CD4-positive, alpha-beta T cell treated with Interleukin-15 for 1 hour (primary cell): ENCODE measurements at regions not wholly inside any gene's neighbourhood (a gene's known extent, or its start where the extent isn't known, plus 50 kb on each side); places are given as distances from the start of the nearest gene placed in this dataset.

ENCODE experiments used
- DNase-seq: peaks from one replicate; pipeline ENCODE4 v3.0.0-alpha.2; 2020

- DNase-seq = no peak
These were observed 154.3 kb upstream of the ZFHX3 start for GRCh38 chr16:73202161-73202729.

- no peak for DNase-seq
These were observed 151.3 kb upstream of the ZFHX3 start for GRCh38 chr16:73199214-73199613.

GRCh38 chr16:73198481-73198880 lies 150.6 kb upstream of the ZFHX3 start:
- DNase-seq = no peak

DNA sequence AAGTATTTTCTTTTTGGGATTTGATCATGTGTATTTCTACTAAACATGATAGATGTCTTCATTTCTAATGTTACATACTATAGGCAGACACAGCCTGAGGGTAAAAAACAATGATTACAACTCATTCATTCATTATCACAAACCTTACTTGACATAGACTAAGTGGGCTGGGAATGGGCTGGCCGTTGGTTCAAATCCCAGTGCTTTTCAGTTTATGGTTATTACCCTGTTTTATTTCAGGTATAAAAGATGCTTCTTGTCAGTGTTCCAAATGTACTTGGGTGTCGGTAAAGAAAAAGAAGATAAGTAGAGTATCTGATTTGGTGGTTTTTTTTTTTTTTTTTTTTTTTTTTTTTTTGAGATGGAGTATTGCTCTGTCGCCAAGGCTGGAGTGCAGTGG lies 149.7 kb upstream of the ZFHX3 start:
- DNase-seq = no peak

DNA sequence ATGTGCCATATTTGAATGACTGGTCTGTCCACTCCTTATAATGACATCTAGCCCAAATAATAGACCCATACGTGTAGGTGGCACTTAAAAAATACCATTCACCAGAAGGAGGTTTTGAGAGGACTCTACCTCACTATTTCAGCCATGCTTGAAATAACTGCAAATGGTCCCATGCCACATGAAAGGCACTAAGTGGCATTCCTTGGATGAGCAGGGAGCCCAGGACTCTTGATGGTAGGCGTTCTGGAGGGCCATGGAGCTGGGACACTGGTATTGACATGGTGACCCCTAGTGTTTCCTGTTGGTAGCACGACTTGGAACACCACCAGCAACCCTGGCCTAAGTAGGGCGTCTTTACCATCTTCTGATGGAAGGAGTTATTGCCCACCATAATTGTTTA lies 148.7 kb upstream of the ZFHX3 start:
- peak; percentile 31 for DNase-seq

- no peak for DNase-seq
These were observed 145.5 kb upstream of the ZFHX3 start for GRCh38 chr16:73193464-73193863.

DNA sequence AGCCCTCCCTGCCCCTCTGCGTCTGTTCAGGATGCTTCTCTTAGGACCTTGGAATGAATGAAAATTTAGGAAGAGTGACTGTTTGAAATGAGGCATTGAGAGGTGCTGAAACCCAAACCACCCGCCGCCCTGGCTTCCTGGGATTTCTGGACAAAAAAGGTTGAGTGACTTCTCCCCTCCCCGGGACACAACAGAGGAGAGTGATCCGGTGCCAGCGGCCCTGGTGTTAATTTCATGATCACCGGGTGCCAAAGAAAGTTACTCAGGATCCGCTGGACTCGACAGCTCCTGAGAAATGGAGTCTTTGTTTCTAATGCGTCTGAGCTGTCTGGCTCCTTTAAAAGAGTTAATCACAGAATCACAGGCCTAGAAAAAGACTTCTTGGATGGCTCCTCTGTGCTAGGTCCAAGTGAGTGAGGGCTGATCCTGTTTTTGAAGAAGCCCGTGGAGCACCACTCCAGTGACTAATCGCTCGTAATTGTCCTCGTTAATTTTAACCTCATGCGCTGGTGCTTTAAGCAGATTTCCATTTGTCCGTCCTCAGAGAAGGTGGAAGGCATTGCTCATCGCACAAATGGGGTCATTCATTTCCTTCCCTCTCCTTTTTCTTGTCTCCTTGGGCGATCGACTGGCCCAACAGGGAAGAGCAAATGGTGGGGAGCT lies 144.4 kb upstream of the ZFHX3 start:
- DNase-seq = no peak

- no peak for DNase-seq
These were observed 143.7 kb upstream of the ZFHX3 start for GRCh38 chr16:73191660-73192046.

GRCh38 chr16:73190688-73191659 lies 143.0 kb upstream of the ZFHX3 start:
- DNase-seq = no peak

DNA sequence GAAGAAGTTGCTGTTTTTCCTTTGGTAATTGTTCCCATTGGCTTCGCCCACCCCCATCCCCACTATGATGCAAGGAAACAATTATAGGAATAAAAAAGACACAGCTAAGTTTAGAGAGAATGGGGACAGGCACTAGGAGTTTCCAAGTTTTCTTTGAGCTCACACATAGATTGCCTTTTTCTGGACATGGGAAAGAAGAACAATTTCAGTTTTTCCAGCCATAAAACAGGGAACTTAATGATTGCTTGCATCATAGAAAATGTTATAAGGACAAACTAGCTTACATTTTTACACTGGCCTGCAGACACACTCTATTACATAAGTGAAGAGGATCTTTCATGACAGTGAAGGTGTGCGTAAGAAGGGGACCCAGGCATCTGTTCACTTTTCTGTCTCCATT lies 142.3 kb upstream of the ZFHX3 start:
- no peak for DNase-seq

GRCh38 chr16:73189136-73189535 lies 141.2 kb upstream of the ZFHX3 start:
- no peak for DNase-seq

- no peak for DNase-seq
These were observed 139.0 kb upstream of the ZFHX3 start for GRCh38 chr16:73186752-73187601.

DNA sequence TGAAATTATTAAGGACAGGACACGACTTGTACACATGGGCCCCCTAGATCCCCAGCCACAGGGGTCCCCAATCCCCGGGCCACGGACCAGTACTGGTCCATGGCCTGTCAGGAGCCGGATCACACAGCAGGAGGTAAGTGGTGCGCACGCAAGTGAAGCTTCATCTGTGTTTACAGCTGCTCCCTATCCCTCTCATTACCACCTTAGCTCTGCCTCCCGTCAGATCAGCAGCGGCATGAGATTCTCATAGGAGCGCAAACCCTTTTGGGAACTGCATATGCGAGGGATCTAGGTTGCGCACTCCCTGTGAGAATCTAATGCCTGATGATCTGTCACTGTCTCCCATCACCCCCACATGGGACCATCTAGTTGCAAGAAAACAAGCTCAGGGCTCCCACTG lies 137.8 kb upstream of the ZFHX3 start:
- no peak for DNase-seq

GRCh38 chr16:73183611-73184092 lies 135.7 kb upstream of the ZFHX3 start:
- DNase-seq = no peak

DNA sequence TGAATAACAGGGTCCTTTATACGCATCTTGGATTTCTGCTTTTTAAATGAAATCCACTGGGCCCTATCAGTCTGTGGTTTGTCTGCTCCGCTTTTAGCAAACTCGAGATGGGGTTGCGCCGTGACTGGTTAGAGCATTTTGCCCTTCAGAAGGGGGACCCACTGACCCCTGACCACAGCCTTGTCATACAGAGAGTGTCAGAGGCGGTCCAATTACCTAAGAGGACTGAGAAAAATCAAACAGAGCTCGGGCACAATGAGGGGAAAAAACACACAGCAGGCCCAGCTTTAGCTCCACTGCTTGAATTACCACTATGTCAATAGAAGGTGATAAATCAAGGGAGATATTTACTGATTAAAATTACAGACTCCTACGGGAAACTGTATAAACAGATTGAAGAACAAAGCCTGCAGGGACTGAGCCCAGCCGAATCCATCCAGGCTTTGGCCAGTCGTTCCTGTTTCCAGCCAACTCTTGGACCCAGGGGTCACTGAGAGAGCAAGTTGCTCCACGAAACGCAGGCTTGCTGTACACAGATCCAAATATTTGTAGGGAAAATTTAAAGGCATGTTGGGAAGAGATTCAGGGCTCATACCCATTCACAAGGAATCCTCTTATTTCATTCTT lies 131.9 kb upstream of the ZFHX3 start:
- DNase-seq = no peak

DNA sequence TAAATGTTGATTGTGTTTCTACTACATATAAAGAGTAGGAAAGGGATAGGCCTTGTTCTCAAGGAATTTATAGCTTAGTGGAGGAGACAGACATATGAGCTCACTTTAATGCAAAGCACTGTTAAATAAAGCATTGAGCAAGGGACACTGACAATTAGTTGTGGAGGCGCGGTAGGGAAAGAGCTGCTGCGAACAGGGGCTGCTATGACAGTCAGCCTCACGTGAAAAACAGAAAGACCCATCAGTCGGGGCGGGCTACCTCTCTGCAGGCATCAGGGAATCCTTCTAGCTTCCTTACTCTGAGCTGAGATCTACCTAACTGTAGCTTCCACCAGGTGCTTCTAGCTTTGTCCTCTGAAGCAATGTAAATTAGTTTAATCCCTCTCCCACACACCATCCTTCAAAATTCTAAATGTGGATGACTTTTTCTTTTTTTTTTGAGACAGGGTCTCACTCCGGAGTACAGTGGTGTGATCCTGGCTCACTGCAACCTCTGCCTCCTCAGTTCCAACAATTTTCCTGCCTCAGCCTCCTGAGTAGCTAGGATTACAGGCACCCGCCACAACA lies 129.9 kb upstream of the ZFHX3 start:
- DNase-seq = no peak

- DNase-seq = no peak
These were observed 128.7 kb upstream of the ZFHX3 start for GRCh38 chr16:73176577-73177013.

DNA sequence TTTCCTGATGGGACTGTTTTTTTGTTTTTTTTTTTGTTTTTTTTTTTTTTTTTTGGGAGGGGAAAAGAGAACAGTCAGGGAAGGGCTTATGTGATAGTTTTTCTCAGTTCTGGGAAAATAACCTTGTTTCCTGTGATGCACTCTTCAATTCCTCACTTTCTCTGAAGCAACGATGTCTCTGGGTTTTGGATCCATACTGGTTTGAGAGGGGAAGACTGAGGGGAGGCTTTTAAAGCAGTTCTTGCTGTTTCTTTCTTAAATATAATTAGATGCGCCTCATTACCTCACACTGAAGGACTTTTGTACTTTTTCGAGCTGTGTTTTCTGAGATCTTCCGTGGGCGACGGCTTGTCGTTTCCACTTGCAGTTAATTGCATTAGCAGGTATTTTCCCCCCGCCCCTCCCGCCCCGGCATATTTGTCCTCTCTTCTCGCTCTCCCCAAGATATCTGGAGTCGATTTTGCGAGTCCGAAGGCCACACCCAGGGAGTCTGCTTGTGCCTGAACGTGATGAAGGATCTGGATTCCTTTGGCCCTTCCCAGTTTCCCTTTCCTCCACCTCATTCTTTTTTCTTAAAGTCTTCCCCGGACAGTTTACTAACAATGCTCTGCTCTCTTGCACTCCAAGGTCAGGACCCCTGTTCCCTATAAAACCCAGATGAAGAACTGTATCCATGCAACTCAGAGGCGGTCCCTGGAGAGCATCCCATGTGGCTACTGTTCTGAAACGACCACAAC lies 125.2 kb upstream of the ZFHX3 start:
- DNase-seq = no peak

- DNase-seq = no peak
These were observed 124.5 kb upstream of the ZFHX3 start for GRCh38 chr16:73172241-73172972.

DNA sequence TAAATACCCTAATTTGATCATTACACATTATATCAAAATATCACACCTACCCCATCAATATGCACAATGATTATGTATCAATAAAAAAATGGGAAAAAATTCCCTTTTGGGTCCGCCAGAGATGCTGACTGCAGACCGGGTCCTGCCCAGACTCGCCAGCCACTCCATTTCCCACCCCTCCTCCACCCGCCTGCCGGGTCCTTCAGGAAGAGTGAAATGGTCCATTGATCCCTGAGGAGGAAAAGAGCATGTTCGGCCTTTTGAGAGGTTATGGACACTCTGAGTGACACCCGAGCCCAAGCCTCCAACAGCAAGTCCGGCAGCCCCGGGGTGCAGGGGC lies 123.9 kb upstream of the ZFHX3 start:
- no peak for DNase-seq

GRCh38 chr16:73171380-73171779 lies 123.5 kb upstream of the ZFHX3 start:
- DNase-seq = no peak
